HG03457 (cell line): ENCODE measurements at regions not wholly inside any gene's neighbourhood (a gene's known extent, or its start where the extent isn't known, plus 50 kb on each side); places are given as distances from the start of the nearest gene placed in this dataset.
"Not testable (repeated sequence)": the region's sequence is repeated elsewhere in the genome, so short reads cannot be mapped to it uniquely, and the experiment has no call there.

Experiments
- ATAC-seq: cut with Tn5 transposase; IDR thresholded peaks from one replicate; pipeline ENCODE4 v1.9.1; 2021; ENCODE audit warnings: moderate number of reproducible peaks; ENCODE audit not compliant: unreplicated experiment

GRCh38 chr16:60608971-60609370, 1427.3 kb downstream of the CDH8 start:
- no peak for ATAC-seq

GRCh38 chr16:60605652-60606051, 1430.6 kb downstream of the CDH8 start:
- ATAC-seq: not testable (repeated sequence)

GRCh38 chr16:60605176-60605575, 1431.1 kb downstream of the CDH8 start:
- ATAC-seq: no peak

- no peak for ATAC-seq
These were observed 1449.7 kb downstream of the CDH8 start for GRCh38 chr16:60586493-60586892.

- no peak for ATAC-seq
These were observed 1453.7 kb downstream of the CDH8 start for GRCh38 chr16:60582528-60582927.

- ATAC-seq: no peak
These were observed 1469.3 kb downstream of the CDH8 start for GRCh38 chr16:60566901-60567300.

- no peak for ATAC-seq
These were observed 1471.7 kb downstream of the CDH8 start for GRCh38 chr16:60564588-60564987.

GRCh38 chr16:60563166-60563565, 1473.1 kb downstream of the CDH8 start:
- ATAC-seq: no peak

GRCh38 chr16:60558936-60559335, 1477.3 kb downstream of the CDH8 start:
- no peak for ATAC-seq

- ATAC-seq: no peak
These were observed 1483.0 kb downstream of the CDH8 start for GRCh38 chr16:60553090-60553757.

GRCh38 chr16:60541535-60541934, 1494.7 kb downstream of the CDH8 start:
- no peak for ATAC-seq

GRCh38 chr16:60510941-60511340, 1525.3 kb downstream of the CDH8 start:
- no peak for ATAC-seq

GRCh38 chr16:60510208-60510607, 1526.0 kb downstream of the CDH8 start:
- no peak for ATAC-seq

GRCh38 chr16:60491273-60491672, 1545.0 kb downstream of the CDH8 start:
- ATAC-seq: no peak

GRCh38 chr16:60485872-60486489, 1550.3 kb downstream of the CDH8 start:
- no peak for ATAC-seq

GRCh38 chr16:60484901-60485300, 1551.3 kb downstream of the CDH8 start:
- ATAC-seq: no peak

GRCh38 chr16:60481591-60481990, 1554.6 kb downstream of the CDH8 start:
- ATAC-seq: no peak

GRCh38 chr16:60478810-60479209, 1557.4 kb downstream of the CDH8 start:
- ATAC-seq: no peak

GRCh38 chr16:60463986-60464385, 1572.3 kb downstream of the CDH8 start:
- ATAC-seq: no peak

- ATAC-seq: no peak
These were observed 1576.8 kb downstream of the CDH8 start for GRCh38 chr16:60459463-60459862.

- ATAC-seq: no peak
These were observed 1578.0 kb downstream of the CDH8 start for GRCh38 chr16:60458255-60458654.

GRCh38 chr16:60452646-60453045, 1583.6 kb downstream of the CDH8 start:
- ATAC-seq: no peak

GRCh38 chr16:60438894-60439293, 1597.3 kb downstream of the CDH8 start:
- no peak for ATAC-seq
